DND-41 (cell line): ENCODE measurements at regions not wholly inside any gene's neighbourhood (a gene's known extent, or its start where the extent isn't known, plus 50 kb on each side); places are given as distances from the start of the nearest gene placed in this dataset.

Source experiments
- EZH2 ChIP-seq: IDR thresholded peaks from 3 replicates; pipeline ENCODE4 v1.6.1; 2012; ENCODE audit warnings: borderline replicate concordance, low read depth, mild to moderate bottlenecking, moderate library complexity, low read length, inconsistent platforms; ENCODE audit not compliant: severe bottlenecking
- TF ChIP-seq, protein P1 (sequence below): IDR thresholded peaks from 2 replicates; pipeline ENCODE4 v1.5.1; 2012; ENCODE audit warnings: borderline replicate concordance, low read length, moderate library complexity, mild to moderate bottlenecking; ENCODE audit not compliant: poor library complexity, severe bottlenecking; ENCODE audit errors: extremely low read depth

DNA sequence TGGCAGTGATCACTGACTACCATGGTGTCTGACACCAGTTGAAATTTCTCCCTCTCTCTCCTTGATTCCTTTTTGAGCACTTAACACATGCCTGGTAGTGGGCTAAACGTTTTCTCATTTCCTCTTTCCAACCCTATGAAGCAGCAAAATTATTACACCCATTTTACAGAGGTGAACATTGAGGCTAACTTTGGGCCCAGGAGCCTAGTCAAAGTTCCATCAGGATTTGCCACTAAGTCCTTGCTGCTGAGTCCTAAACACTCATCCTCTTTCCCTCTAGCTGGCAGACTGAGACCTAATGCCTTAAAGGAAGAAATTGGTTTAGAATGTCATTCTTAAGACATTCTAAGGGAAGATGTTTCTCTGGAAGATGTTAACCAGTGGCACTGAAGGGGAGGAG lies 74.7 kb upstream of the IRX3 start:
- TF ChIP-seq, protein P1, sequence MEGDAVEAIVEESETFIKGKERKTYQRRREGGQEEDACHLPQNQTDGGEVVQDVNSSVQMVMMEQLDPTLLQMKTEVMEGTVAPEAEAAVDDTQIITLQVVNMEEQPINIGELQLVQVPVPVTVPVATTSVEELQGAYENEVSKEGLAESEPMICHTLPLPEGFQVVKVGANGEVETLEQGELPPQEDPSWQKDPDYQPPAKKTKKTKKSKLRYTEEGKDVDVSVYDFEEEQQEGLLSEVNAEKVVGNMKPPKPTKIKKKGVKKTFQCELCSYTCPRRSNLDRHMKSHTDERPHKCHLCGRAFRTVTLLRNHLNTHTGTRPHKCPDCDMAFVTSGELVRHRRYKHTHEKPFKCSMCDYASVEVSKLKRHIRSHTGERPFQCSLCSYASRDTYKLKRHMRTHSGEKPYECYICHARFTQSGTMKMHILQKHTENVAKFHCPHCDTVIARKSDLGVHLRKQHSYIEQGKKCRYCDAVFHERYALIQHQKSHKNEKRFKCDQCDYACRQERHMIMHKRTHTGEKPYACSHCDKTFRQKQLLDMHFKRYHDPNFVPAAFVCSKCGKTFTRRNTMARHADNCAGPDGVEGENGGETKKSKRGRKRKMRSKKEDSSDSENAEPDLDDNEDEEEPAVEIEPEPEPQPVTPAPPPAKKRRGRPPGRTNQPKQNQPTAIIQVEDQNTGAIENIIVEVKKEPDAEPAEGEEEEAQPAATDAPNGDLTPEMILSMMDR = no peak
- TF ChIP-seq EZH2 = no peak
